ENCODE measurements at regions not wholly inside any gene's neighbourhood (a gene's known extent, or its start where the extent isn't known, plus 50 kb on each side); places are given as distances from the start of the nearest gene placed in this dataset.

DNA sequence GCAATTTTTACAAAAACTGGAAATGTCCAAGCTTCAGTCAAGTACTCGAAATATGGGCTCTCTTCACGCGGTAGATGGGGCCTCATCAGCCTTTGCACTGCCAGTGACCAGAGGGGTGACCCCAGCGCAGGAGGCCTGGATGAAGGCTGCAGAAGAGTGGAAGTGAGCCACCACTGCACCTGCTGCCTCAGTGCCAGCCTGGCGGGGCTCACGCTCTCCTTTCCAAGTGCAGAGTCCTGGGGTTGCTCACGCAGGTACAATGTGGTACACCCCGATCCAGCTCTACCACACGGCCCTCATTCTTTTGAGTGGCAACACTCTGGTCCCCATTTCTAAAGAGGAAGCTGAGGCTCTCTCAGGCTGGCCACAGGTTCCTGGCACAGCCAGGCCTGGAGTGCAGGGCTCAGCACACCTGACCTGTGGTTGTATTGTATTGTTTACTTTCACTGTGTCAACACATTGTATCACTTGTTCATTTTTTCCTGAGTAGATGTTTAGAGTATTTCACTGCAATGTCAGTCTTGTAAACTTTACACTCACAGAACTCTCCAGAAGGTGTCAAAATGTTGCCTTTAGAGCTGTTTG, 97.3 kb upstream of the SOX1 start:
- Histone ChIP-seq H3K27ac (no peak overlapping the region), H3K27me3 (peaks cover 4% of the 10 kb centered on the region), H3K36me3 (no peaks in the 10 kb centered on the region), H3K4me3 (no peak overlapping the region), H3K9me3 (no peaks in the 10 kb centered on the region), H3K4me1 (no peaks in the 10 kb centered on the region)
- no peak for DNase-seq
- WGBS, 2 donors (ENCODE audit: low coverage in 1 of 2): 87% methylated on average over 9 of the region's 9 CpGs; no CpG with 5 or more reads in 1 of the 2 donors
- intact Hi-C loops (cut with DNase I; ENCODE audit: low total_unique reads): no loop called here
- in situ Hi-C loops (cut with MboI; ENCODE audit: low pct_ligation_motif_present in 1 of 4, low pct_unique_long_range_greater_than_20kb in 1 of 4, low sequenced_read_pairs in 3 of 4): no loop called here
- TF ChIP-seq EP300 (IDR thresholded peaks at IDR 0.05; ENCODE audit: low read depth) (no peak), POLR2A (IDR thresholded peaks at IDR 0.05) (no peak), POLR2AphosphoS5 (IDR thresholded peaks at IDR 0.05) (no peak)
- TF ChIP-seq, protein P1, sequence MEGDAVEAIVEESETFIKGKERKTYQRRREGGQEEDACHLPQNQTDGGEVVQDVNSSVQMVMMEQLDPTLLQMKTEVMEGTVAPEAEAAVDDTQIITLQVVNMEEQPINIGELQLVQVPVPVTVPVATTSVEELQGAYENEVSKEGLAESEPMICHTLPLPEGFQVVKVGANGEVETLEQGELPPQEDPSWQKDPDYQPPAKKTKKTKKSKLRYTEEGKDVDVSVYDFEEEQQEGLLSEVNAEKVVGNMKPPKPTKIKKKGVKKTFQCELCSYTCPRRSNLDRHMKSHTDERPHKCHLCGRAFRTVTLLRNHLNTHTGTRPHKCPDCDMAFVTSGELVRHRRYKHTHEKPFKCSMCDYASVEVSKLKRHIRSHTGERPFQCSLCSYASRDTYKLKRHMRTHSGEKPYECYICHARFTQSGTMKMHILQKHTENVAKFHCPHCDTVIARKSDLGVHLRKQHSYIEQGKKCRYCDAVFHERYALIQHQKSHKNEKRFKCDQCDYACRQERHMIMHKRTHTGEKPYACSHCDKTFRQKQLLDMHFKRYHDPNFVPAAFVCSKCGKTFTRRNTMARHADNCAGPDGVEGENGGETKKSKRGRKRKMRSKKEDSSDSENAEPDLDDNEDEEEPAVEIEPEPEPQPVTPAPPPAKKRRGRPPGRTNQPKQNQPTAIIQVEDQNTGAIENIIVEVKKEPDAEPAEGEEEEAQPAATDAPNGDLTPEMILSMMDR (IDR thresholded peaks at IDR 0.05): no peak

DNA sequence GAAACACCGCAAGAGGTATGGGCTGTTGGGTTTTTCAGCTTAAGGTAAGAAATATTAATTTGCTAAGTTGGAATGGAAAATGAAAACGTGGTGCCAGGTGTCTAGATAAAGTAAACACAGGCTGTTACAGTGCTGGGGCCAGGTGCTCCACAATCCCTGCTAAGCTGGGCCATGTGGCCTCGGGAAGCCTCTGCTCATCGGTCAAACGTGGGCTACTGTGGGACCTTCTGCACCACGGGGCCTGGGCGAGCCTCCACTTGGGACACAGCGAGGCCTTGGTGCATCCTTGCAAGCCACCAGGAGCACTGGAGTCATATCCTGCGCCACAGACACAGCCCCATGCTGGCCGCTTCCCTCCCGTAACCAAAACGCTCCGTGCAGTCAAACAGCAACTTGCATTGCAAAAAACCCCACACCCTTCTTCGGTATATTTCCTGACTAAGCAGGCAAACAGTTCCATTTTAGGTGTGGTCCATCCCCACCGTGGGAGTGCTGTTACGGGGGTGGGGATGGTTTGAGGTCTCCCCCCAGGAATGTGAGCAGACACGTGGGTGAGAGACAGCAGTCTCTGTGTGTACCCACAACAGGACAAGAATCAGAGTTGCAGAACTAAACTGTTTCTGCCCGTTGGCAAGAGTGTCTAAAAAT, 96.3 kb upstream of the SOX1 start:
- peaks cover 4% of the 10 kb centered on the region for H3K27me3 ChIP-seq
- no peak for DNase-seq
- no peaks in the 10 kb centered on the region for H3K4me1 ChIP-seq
- no peaks in the 10 kb centered on the region for H3K36me3 ChIP-seq
- WGBS, 2 donors (ENCODE audit: low coverage in 1 of 2): 20 to 69% methylated on average over 1 to 18 of the region's 18 CpGs
- no peaks in the 10 kb centered on the region for H3K9me3 ChIP-seq
- H3K4me3 ChIP-seq: no peak overlapping the region
- no peak overlapping the region for H3K27ac ChIP-seq
- in situ Hi-C loops (cut with MboI; ENCODE audit: low pct_ligation_motif_present in 1 of 4, low pct_unique_long_range_greater_than_20kb in 1 of 4, low sequenced_read_pairs in 3 of 4): no loop called here
- intact Hi-C loops (cut with DNase I; ENCODE audit: low total_unique reads): no loop called here
- TF ChIP-seq EP300 (IDR thresholded peaks at IDR 0.05; ENCODE audit: low read depth) (no peak), POLR2AphosphoS5 (IDR thresholded peaks at IDR 0.05) (no peak), POLR2A (IDR thresholded peaks at IDR 0.05) (no peak)
- TF ChIP-seq, protein P1 (IDR thresholded peaks at IDR 0.05): no peak

DNA sequence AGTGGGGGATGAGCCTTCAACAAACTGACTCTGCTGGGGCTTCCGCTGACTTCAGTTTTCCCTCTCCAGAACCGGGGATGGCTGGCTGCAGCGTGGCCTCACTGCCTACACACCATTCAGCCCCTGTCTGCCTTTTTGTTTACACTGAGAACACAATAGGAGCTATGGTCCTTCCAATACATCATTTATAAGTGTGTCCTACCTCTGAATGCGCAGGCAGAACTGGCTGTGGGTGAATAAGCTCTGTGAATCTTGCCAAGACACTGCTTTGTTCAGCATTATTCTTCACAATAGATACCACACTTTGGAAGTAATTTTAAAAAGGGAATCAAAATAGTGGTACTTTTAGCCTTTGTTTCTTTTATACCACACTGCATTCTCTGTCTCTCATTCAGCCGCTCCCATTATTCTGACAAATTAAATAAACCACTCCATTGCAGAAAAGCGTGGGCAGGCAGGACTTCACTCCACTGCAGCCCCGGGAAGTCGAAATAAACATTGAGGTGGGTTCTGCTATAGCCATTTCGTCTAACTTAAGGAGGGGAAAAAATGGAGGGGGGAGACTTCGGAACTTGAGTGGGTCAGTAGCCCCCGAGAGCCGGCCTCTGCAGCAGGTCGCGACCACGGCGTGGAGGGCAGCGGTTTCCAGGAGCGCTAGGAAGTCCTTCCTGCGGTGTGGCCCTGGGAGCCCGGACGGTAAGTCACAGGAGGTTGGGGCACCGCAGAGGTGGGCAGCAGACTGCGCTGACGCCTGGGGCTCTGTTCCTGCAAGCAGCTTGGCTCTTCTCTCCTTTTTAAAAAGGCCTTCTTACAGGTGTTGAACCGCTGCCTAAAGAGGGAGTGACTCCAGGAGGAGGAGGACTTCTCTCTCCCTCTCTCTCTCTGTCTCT, 94.8 kb upstream of the SOX1 start:
- Histone ChIP-seq H3K36me3 (no peaks in the 10 kb centered on the region), H3K27me3 (peaks cover 4% of the 10 kb centered on the region), H3K27ac (no peak overlapping the region), H3K4me3 (no peak overlapping the region), H3K9me3 (no peaks in the 10 kb centered on the region), H3K4me1 (no peaks in the 10 kb centered on the region)
- TF ChIP-seq EP300 (IDR thresholded peaks at IDR 0.05; ENCODE audit: low read depth): no peak
- no peak for TF ChIP-seq POLR2A (IDR thresholded peaks at IDR 0.05)
- TF ChIP-seq, protein P1 (IDR thresholded peaks at IDR 0.05): no peak
- no peak for TF ChIP-seq POLR2AphosphoS5 (IDR thresholded peaks at IDR 0.05)
- 47 to 64% methylated on average over 8 to 25 of the region's 25 CpGs for WGBS, 2 donors (ENCODE audit: low coverage in 1 of 2)
- DNase-seq: no peak
- in situ Hi-C loops (cut with MboI; ENCODE audit: low pct_ligation_motif_present in 1 of 4, low pct_unique_long_range_greater_than_20kb in 1 of 4, low sequenced_read_pairs in 3 of 4) (no loop called here), intact Hi-C loops (cut with DNase I; ENCODE audit: low total_unique reads) (no loop called here)

DNA sequence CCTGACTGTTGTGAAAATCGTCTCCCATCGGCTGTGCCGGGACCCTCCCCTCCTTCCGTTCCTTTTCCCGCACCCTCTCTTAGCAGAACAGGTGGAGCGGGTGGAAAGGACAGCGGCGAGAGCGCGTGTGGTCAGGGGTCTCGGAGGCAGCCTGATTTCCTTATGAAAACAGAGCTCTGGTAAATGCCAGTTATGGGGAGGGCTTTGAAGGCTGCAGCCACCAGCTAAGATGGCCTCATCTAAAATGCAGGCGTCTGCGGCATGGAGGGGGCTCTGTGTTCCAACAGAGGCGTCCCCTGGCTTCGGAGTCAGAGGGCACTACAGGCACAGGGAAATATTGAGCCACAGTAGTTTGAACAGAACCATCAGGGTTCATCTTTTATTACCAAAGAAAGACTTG, 93.8 kb upstream of the SOX1 start:
- H3K36me3 ChIP-seq: no peaks in the 10 kb centered on the region
- no peaks in the 10 kb centered on the region for H3K4me1 ChIP-seq
- in situ Hi-C loops (cut with MboI; ENCODE audit: low pct_ligation_motif_present in 1 of 4, low pct_unique_long_range_greater_than_20kb in 1 of 4, low sequenced_read_pairs in 3 of 4) (no loop called here), intact Hi-C loops (cut with DNase I; ENCODE audit: low total_unique reads) (no loop called here)
- DNase-seq: no peak
- no peak overlapping the region for H3K27ac ChIP-seq
- TF ChIP-seq POLR2A (IDR thresholded peaks at IDR 0.05): no peak
- no peak for TF ChIP-seq EP300 (IDR thresholded peaks at IDR 0.05; ENCODE audit: low read depth)
- TF ChIP-seq, protein P1 (IDR thresholded peaks at IDR 0.05): no peak
- no peak for TF ChIP-seq POLR2AphosphoS5 (IDR thresholded peaks at IDR 0.05)
- H3K4me3 ChIP-seq: no peak overlapping the region
- H3K27me3 ChIP-seq: peaks cover 4% of the 10 kb centered on the region
- 51 to 60% methylated on average over 2 to 15 of the region's 15 CpGs for WGBS, 2 donors (ENCODE audit: low coverage in 1 of 2)
- H3K9me3 ChIP-seq: no peaks in the 10 kb centered on the region
